HCT116 (cell line): ENCODE measurements at regions not wholly inside any gene's neighbourhood (a gene's known extent, or its start where the extent isn't known, plus 50 kb on each side); places are given as distances from the start of the nearest gene placed in this dataset.

ENCODE experiments used
- ATAC-seq: fragments of 200-7000 bp; cut with Tn5 transposase; 2 replicates; pipeline ENCODE4 v1.9.1; 2020; ENCODE audit warnings: mild to moderate bottlenecking, moderate library complexity
- BruUV-seq: library from RNA; stranded (reverse); fragments of 400-500 nt; replicated peaks from 2 replicates; lab custom pipeline; 2021; lab: Mats Ljungman, UMichigan
- CTCF ChIA-PET: fragments of 300-600 bp; sonication (Branson Sonifier 250); formaldehyde crosslinking; loops from one replicate; lab custom pipeline; 2021; ENCODE audit warnings: antibody characterized with exemption; lab: Charles Lee
- POLR2A ChIA-PET: fragments of 300-600, 350-600 bp; sonication (Branson Sonifier 250); formaldehyde crosslinking; loops from one replicate; lab custom pipeline; 2021; ENCODE audit warnings: antibody characterized with exemption; lab: Charles Lee
- RAD21 ChIA-PET, 2 experiments: fragments of 300-600 bp; sonication (Branson Sonifier 250); formaldehyde crosslinking; loops; one replicate each; lab custom pipeline; 2023; ENCODE audit warnings: low total read pairs in 2 of 2; ENCODE audit not compliant: uncharacterized antibody in 2 of 2, unreplicated experiment in 2 of 2, low non-redundant PET in 1 of 2; lab: Charles Lee
- DNase-seq: peaks from one replicate; pipeline ENCODE4 v3.0.0-alpha.2; 2010; ENCODE audit warnings: low read depth, low spot score
- H2AFZ ChIP-seq: fragments of 200-600 bp; shearing (Covaris generic), sonication (generic); 2 replicates; pipeline ENCODE4 v1.6.1; 2017; ENCODE audit warnings: low read depth, mixed run types, mixed read lengths, antibody characterized with exemption, low read length; ENCODE audit not compliant: poor library complexity, severe bottlenecking
- H3K27ac ChIP-seq: 2 replicates; pipeline ENCODE4 v1.5.1; 2012; ENCODE audit warnings: low read depth, low read length
- H3K27me3 ChIP-seq: fragments of 200-600 bp; sonication (generic); 2 replicates; pipeline ENCODE4 v1.6.1; 2016; ENCODE audit warnings: mixed run types, low read length, mixed read lengths; ENCODE audit not compliant: insufficient read depth
- H3K36me3 ChIP-seq, 2 experiments: fragments of 200-500 bp in 1 of 2; fragments of 200-600 bp in 1 of 2; sonication (Bioruptor generic) in 1 of 2; sonication (generic) in 1 of 2; 2 replicates each; pipeline versions ENCODE4 v1.5.1 to v1.6.1; 2014 to 2016; ENCODE audit warnings: low read length in 2 of 2, inconsistent platforms in 1 of 2, mixed read lengths in 1 of 2, mixed run types in 1 of 2; ENCODE audit not compliant: insufficient read depth in 2 of 2, control insufficient read depth in 1 of 2
- H3K4me1 ChIP-seq, 2 experiments: fragments of 200-600 bp in 1 of 2; sonication (generic) in 1 of 2; 2 replicates each; pipeline versions ENCODE4 v1.5.1 to v1.6.1; 2012 to 2017; ENCODE audit warnings: low read length in 2 of 2, inconsistent platforms in 1 of 2, mild to moderate bottlenecking in 1 of 2, mixed read lengths in 1 of 2, mixed run types in 1 of 2, moderate library complexity in 1 of 2; ENCODE audit not compliant: insufficient read depth in 2 of 2, control insufficient read depth in 1 of 2
- H3K4me2 ChIP-seq: fragments of 200-600 bp; sonication (generic); 2 replicates; pipeline ENCODE4 v1.6.1; 2017; ENCODE audit warnings: mixed run types, low read length, mixed read lengths
- H3K4me3 ChIP-seq, 2 experiments: fragments of 200-600 bp in 1 of 2; sonication (generic) in 1 of 2; replicated peaks in 1 of 2; 2 replicates each; pipeline ENCODE4 v1.5.1; 2011 to 2016; ENCODE audit warnings: low read length in 2 of 2, control low read depth in 1 of 2, low read depth in 1 of 2, mild to moderate bottlenecking in 1 of 2, mixed read lengths in 1 of 2, mixed run types in 1 of 2
- H3K79me2 ChIP-seq: fragments of 200-600 bp; sonication (generic); 2 replicates; pipeline ENCODE4 v1.6.1; 2017; ENCODE audit warnings: mild to moderate bottlenecking, mixed run types, low read length, moderate library complexity, mixed read lengths; ENCODE audit not compliant: insufficient read depth
- H3K9ac ChIP-seq: fragments of 200-600 bp; sonication (generic); 2 replicates; pipeline ENCODE4 v1.6.1; 2016; ENCODE audit warnings: low read length, mixed read lengths
- H3K9me2 ChIP-seq: fragments of 200-600 bp; sonication (generic), shearing (Covaris generic); 2 replicates; pipeline ENCODE4 v1.6.1; 2017; ENCODE audit warnings: mixed run types, mild to moderate bottlenecking, moderate library complexity; ENCODE audit not compliant: insufficient read depth
- H3K9me3 ChIP-seq, 2 experiments: fragments of 200-500 bp in 1 of 2; fragments of 200-600 bp in 1 of 2; sonication (Bioruptor generic) in 1 of 2; sonication (generic) in 1 of 2; 2 replicates each; pipeline ENCODE4 v1.6.1; 2014 to 2017; ENCODE audit warnings: low read length in 2 of 2, mixed read lengths in 2 of 2, inconsistent platforms in 1 of 2, low read depth in 1 of 2, mild to moderate bottlenecking in 1 of 2, mixed run types in 1 of 2, moderate library complexity in 1 of 2; ENCODE audit not compliant: control insufficient read depth in 1 of 2, insufficient read depth in 1 of 2
- H4K20me1 ChIP-seq: fragments of 200-600 bp; sonication (generic), shearing (Covaris generic); 2 replicates; pipeline ENCODE4 v1.6.1; 2017; ENCODE audit warnings: mixed run types, mild to moderate bottlenecking, moderate library complexity; ENCODE audit not compliant: insufficient read depth
- CBX3 ChIP-seq: IDR thresholded peaks from 2 replicates; pipeline ENCODE4 v1.6.1; 2012; ENCODE audit warnings: low read depth
- ELF1 ChIP-seq: IDR thresholded peaks from 2 replicates; pipeline ENCODE4 v1.6.1; 2012; ENCODE audit warnings: low read depth, borderline replicate concordance
- EZH2 ChIP-seq: fragments of 200-600 bp; sonication (generic); IDR thresholded peaks from 2 replicates; pipeline ENCODE4 v1.6.1; 2017; ENCODE audit warnings: antibody characterized with exemption, mixed run types
- EZH2phosphoT487 ChIP-seq: fragments of 200-600 bp; IDR thresholded peaks from 2 replicates; pipeline ENCODE4 v1.6.1; 2018; ENCODE audit warnings: antibody characterized with exemption, borderline replicate concordance
- FOSL1 ChIP-seq: IDR thresholded peaks from 2 replicates; pipeline ENCODE4 v1.6.1; 2012; ENCODE audit warnings: low read depth
- POLR2AphosphoS5 ChIP-seq: IDR thresholded peaks from 2 replicates; pipeline ENCODE4 v1.6.1; 2011; ENCODE audit warnings: mild to moderate bottlenecking, low read depth, low read length, moderate library complexity
- RAD21 ChIP-seq: IDR thresholded peaks from 2 replicates; pipeline ENCODE4 v1.6.1; 2012; ENCODE audit warnings: low read depth, mild to moderate bottlenecking
- SIN3A ChIP-seq: IDR thresholded peaks from 2 replicates; pipeline ENCODE4 v1.6.1; 2012; ENCODE audit warnings: low read depth
- SRF ChIP-seq: IDR thresholded peaks from 2 replicates; pipeline ENCODE4 v1.6.1; 2012; ENCODE audit warnings: low read depth
- ZBTB33 ChIP-seq: IDR thresholded peaks from 2 replicates; pipeline ENCODE4 v1.6.1; 2011; ENCODE audit warnings: mild to moderate bottlenecking, low read length, moderate library complexity; ENCODE audit not compliant: insufficient replicate concordance; ENCODE audit errors: extremely low read depth
- ZFX ChIP-seq: fragments of 450-650 bp; IDR thresholded peaks from 2 replicates; pipeline ENCODE4 v1.6.1; 2017
- ZNF274 ChIP-seq: fragments of 200-500 bp; sonication (Bioruptor generic); IDR thresholded peaks from 2 replicates; pipeline ENCODE4 v1.6.1; 2014; ENCODE audit warnings: mild to moderate bottlenecking, low read depth, low read length, inconsistent platforms
- intact Hi-C: fragments of 100-400 bp; cut with micrococcal nuclease; formaldehyde crosslinking; loops from 2 replicates; pipeline ENCODE4 v1.10.0; 2022

GRCh38 chr18:38368246-38368645 lies 802.6 kb upstream of the CELF4 start (continued):
- no peak for TF ChIP-seq ZBTB33
- TF ChIP-seq, all 23 proteins: peak for 0

- Histone ChIP-seq H3K79me2 (no peaks in the 10 kb centered on the region), H3K4me1 (no peaks in the 10 kb centered on the region), H3K27me3 (no peaks in the 10 kb centered on the region), H3K4me3 (no peak overlapping the region), H3K36me3 (no peaks in the 10 kb centered on the region), H4K20me1 (no peaks in the 10 kb centered on the region), H3K4me2 (no peak overlapping the region), H3K27ac (no peak overlapping the region), H3K9me2 (no peaks in the 10 kb centered on the region), H3K9me3 (peaks cover 3 to 11% of the 10 kb centered on the region in 2 experiments; a peak in 2 of 4 replicates), H2AFZ (no peak overlapping the region), H3K9ac (no peak overlapping the region)
- ChIA-PET POLR2A (no interaction called here), CTCF (no interaction called here), RAD21 (no interaction called here)
- BruUV-seq: no TSS peak
- intact Hi-C loops: no loop called here
- DNase-seq (no peak), ATAC-seq (no peak)
- no peak for TF ChIP-seq SIN3A
- TF ChIP-seq FOSL1: no peak
- no peak for TF ChIP-seq EZH2phosphoT487
- TF ChIP-seq CBX3: no peak
- TF ChIP-seq SRF: no peak
- TF ChIP-seq EZH2: no peak
- TF ChIP-seq RAD21: no peak
- no peak for TF ChIP-seq ELF1
- no peak for TF ChIP-seq ZFX
- TF ChIP-seq ZNF274: no peak
- TF ChIP-seq ZBTB33: no peak
- no peak for TF ChIP-seq POLR2AphosphoS5
Observed at GRCh38 chr18:38367473-38367872, 801.9 kb upstream of the CELF4 start.
